H1 (cell line): ENCODE measurements at regions not wholly inside any gene's neighbourhood (a gene's known extent, or its start where the extent isn't known, plus 50 kb on each side); places are given as distances from the start of the nearest gene placed in this dataset.

Experiments used
- CTCF ChIA-PET: fragments of 300-600 bp; sonication (Branson Sonifier 250); formaldehyde crosslinking; loops from one replicate; lab custom pipeline; 2021; ENCODE audit not compliant: partially characterized antibody; lab: Charles Lee
- POLR2A ChIA-PET: fragments of 300-600 bp; sonication (Branson Sonifier 250); formaldehyde crosslinking; loops from one replicate; lab custom pipeline; 2021; ENCODE audit warnings: inconsistent platforms; ENCODE audit not compliant: partially characterized antibody; lab: Charles Lee
- DNase-seq, 2 experiments: peaks; one replicate each; pipeline versions ENCODE4 v3.0.0 to v3.0.0-alpha.2; 2010 to 2022; ENCODE audit warnings: low spot score in 2 of 2, low read depth in 1 of 2, mixed read lengths in 1 of 2
- FAIRE-seq: peaks from 2 replicates; lab custom pipeline; 2011; peaks lifted over from hg19 to GRCh38; lab: Jason Lieb, UNC
- H2AFZ ChIP-seq: 2 replicates; pipeline ENCODE4 v1.8.1; 2012; ENCODE audit warnings: low read length, inconsistent platforms
- H2AK5ac ChIP-seq: 2 replicates; pipeline ENCODE4 v1.6.1; 2013; ENCODE audit warnings: low read depth, low read length
- H2BK120ac ChIP-seq: replicated peaks from 2 replicates; pipeline ENCODE3; 2013; ENCODE audit warnings: low read depth, low read length, inconsistent platforms
- H2BK12ac ChIP-seq: 2 replicates; pipeline ENCODE4 v1.6.1; 2013; ENCODE audit warnings: low read depth, low read length
- H2BK15ac ChIP-seq: 2 replicates; pipeline ENCODE4 v1.6.1; 2013; ENCODE audit warnings: low read length
- H2BK20ac ChIP-seq: 2 replicates; pipeline ENCODE4 v1.6.1; 2013; ENCODE audit warnings: low read length
- H2BK5ac ChIP-seq: 2 replicates; pipeline ENCODE4 v1.6.1; 2013; ENCODE audit warnings: low read depth, low read length
- H3K14ac ChIP-seq: 2 replicates; pipeline ENCODE4 v1.6.1; 2013; ENCODE audit warnings: inconsistent platforms; ENCODE audit not compliant: insufficient read length
- H3K18ac ChIP-seq: 2 replicates; pipeline ENCODE4 v1.6.1; 2013; ENCODE audit warnings: low read length; ENCODE audit errors: extremely low read depth
- H3K23ac ChIP-seq: 2 replicates; pipeline ENCODE4 v1.6.1; 2013; ENCODE audit warnings: inconsistent platforms; ENCODE audit not compliant: insufficient read length
- H3K23me2 ChIP-seq: 2 replicates; pipeline ENCODE4 v1.6.1; 2013; ENCODE audit warnings: low read depth, low read length
- H3K27ac ChIP-seq: 2 replicates; pipeline ENCODE4 v1.6.1; 2011; ENCODE audit warnings: low read depth, low read length, inconsistent platforms
- H3K27me3 ChIP-seq, 4 experiments: replicated peaks in 1 of 4; 1 replicate in 1 of 4; 2 replicates in 3 of 4; pipeline versions ENCODE4 v1.6.1 to v1.8.1; 2011 to 2013; ENCODE audit warnings: low read length in 3 of 4, mild to moderate bottlenecking in 3 of 4, inconsistent platforms in 2 of 4, mixed read lengths in 2 of 4, moderate library complexity in 1 of 4; ENCODE audit not compliant: control insufficient read depth in 3 of 4, insufficient read depth in 3 of 4; ENCODE audit errors: extremely low read depth in 1 of 4
- H3K36me3 ChIP-seq, 4 experiments: 2 replicates each; pipeline versions ENCODE4 v1.6.1 to v1.8.1; 2011 to 2013; ENCODE audit warnings: mild to moderate bottlenecking in 4 of 4, low read length in 3 of 4, moderate library complexity in 2 of 4, control low read depth in 1 of 4, inconsistent platforms in 1 of 4; ENCODE audit not compliant: insufficient read depth in 4 of 4, control insufficient read depth in 2 of 4
- H3K4ac ChIP-seq: replicated peaks from 2 replicates; pipeline ENCODE3; 2013; ENCODE audit warnings: low read length, low read depth, mixed read lengths, inconsistent platforms; ENCODE audit not compliant: insufficient read length
- H3K4me1 ChIP-seq, 4 experiments: replicated peaks in 1 of 4; 1 replicate in 1 of 4; 2 replicates in 3 of 4; pipeline versions ENCODE4 v1.6.1 to v1.8.1; 2011 to 2013; ENCODE audit warnings: low read length in 3 of 4, inconsistent platforms in 2 of 4, mixed read lengths in 1 of 4; ENCODE audit not compliant: insufficient read depth in 4 of 4, control insufficient read depth in 3 of 4
- H3K4me2 ChIP-seq, 2 experiments: 2 replicates each; pipeline versions ENCODE4 v1.6.1 to v1.8.1; 2011 to 2013; ENCODE audit warnings: low read depth in 2 of 2, low read length in 2 of 2, control low read depth in 1 of 2, inconsistent platforms in 1 of 2, mild to moderate bottlenecking in 1 of 2; ENCODE audit not compliant: insufficient read depth in 1 of 2
- H3K4me3 ChIP-seq, 4 experiments: fragments of 200-600, 300-600 bp in 1 of 4; sonication (generic), shearing (Covaris generic), sonication (Bioruptor Twin) in 1 of 4; 2 replicates each; pipeline versions ENCODE4 v1.5.1 to v1.8.1; 2011 to 2016; ENCODE audit warnings: low read length in 4 of 4, low read depth in 3 of 4, control low read depth in 2 of 4, inconsistent platforms in 2 of 4, mild to moderate bottlenecking in 2 of 4, mixed read lengths in 1 of 4, moderate library complexity in 1 of 4; ENCODE audit not compliant: insufficient read depth in 2 of 4; ENCODE audit errors: extremely low read depth in 1 of 4
- H3K56ac ChIP-seq: replicated peaks from 2 replicates; pipeline ENCODE3; 2013; ENCODE audit warnings: low read depth, mild to moderate bottlenecking, mixed read lengths, low read length, inconsistent platforms; ENCODE audit not compliant: insufficient read length
- H3K79me1 ChIP-seq: 2 replicates; pipeline ENCODE4 v1.6.1; 2013; ENCODE audit warnings: low read depth, low read length, control low read depth
- H3K79me2 ChIP-seq, 2 experiments: 2 replicates each; pipeline versions ENCODE4 v1.6.1 to v1.8.1; 2012 to 2013; ENCODE audit warnings: low read length in 2 of 2, mild to moderate bottlenecking in 2 of 2, inconsistent platforms in 1 of 2; ENCODE audit not compliant: insufficient read depth in 2 of 2, control insufficient read depth in 1 of 2
- H3K9ac ChIP-seq, 4 experiments: replicated peaks in 1 of 4; 1 replicate in 1 of 4; 2 replicates in 3 of 4; pipeline versions ENCODE4 v1.6.1 to v1.8.1; 2011 to 2013; ENCODE audit warnings: low read depth in 3 of 4, low read length in 3 of 4, control low read depth in 2 of 4, mild to moderate bottlenecking in 2 of 4, moderate library complexity in 2 of 4, inconsistent platforms in 1 of 4; ENCODE audit errors: extremely low read depth in 1 of 4
- H3K9me3 ChIP-seq, 2 experiments: 2 replicates each; pipeline versions ENCODE4 v1.6.1 to v1.8.1; 2012 to 2013; ENCODE audit warnings: mild to moderate bottlenecking in 2 of 2, moderate library complexity in 2 of 2, control low read depth in 1 of 2, inconsistent platforms in 1 of 2, low read depth in 1 of 2, low read length in 1 of 2, mixed read lengths in 1 of 2; ENCODE audit not compliant: insufficient read depth in 2 of 2
- H4K20me1 ChIP-seq, 2 experiments: replicated peaks in 1 of 2; 2 replicates each; pipeline versions ENCODE3 to v1.8.1; 2011 to 2013; ENCODE audit warnings: inconsistent platforms in 2 of 2, low read length in 2 of 2, mild to moderate bottlenecking in 1 of 2; ENCODE audit not compliant: insufficient read depth in 2 of 2, control insufficient read depth in 1 of 2
- H4K5ac ChIP-seq: 2 replicates; pipeline ENCODE4 v1.6.1; 2013; ENCODE audit warnings: low read length, low read depth, mixed read lengths, inconsistent platforms; ENCODE audit not compliant: insufficient read length
- H4K8ac ChIP-seq: 2 replicates; pipeline ENCODE4 v1.8.0; 2013; ENCODE audit warnings: mild to moderate bottlenecking, moderate library complexity, low read length, inconsistent platforms; ENCODE audit not compliant: insufficient read depth; ENCODE audit errors: extremely low read depth
- H4K91ac ChIP-seq: replicated peaks from 2 replicates; pipeline ENCODE3; 2013; ENCODE audit warnings: low read length, mixed read lengths, inconsistent platforms; ENCODE audit not compliant: insufficient read length
- CHD1 ChIP-seq: IDR thresholded peaks from 2 replicates; pipeline ENCODE4 v1.6.1; 2012; ENCODE audit warnings: low read depth, low read length, improper control_type of control experiment
- HDAC6 ChIP-seq: IDR thresholded peaks from one replicate; pipeline ENCODE4 v1.7.1; 2012; ENCODE audit warnings: low read depth, mild to moderate bottlenecking, inconsistent platforms, low read length, moderate library complexity
- NANOG ChIP-seq: IDR thresholded peaks from 2 replicates; pipeline ENCODE4 v1.6.1; 2011; ENCODE audit warnings: low read length, low read depth, mild to moderate bottlenecking, inconsistent platforms; ENCODE audit not compliant: insufficient read depth, poor library complexity, severe bottlenecking
- NRF1 ChIP-seq: IDR thresholded peaks from 2 replicates; pipeline ENCODE4 v1.6.1; 2011; ENCODE audit warnings: mild to moderate bottlenecking, low read depth, low read length, improper control_type of control experiment
- SP1 ChIP-seq: IDR thresholded peaks from 2 replicates; pipeline ENCODE4 v1.6.1; 2011; ENCODE audit warnings: low read depth, low read length
- TCF12 ChIP-seq: IDR thresholded peaks from 2 replicates; pipeline ENCODE4 v1.6.1; 2011; ENCODE audit warnings: low read depth, mild to moderate bottlenecking, low read length
- ZNF274 ChIP-seq: IDR thresholded peaks from 2 replicates; pipeline ENCODE4 v1.7.0; 2012; ENCODE audit warnings: low read length, borderline replicate concordance; ENCODE audit errors: extremely low read depth
- WGBS, 2 experiments: shearing (Covaris generic) in 1 of 2; methylation state at CpG; one replicate each; pipeline versions ENCODE4 v1.1.6 to v1.1.7; 2013 to 2015; ENCODE audit warnings: low lambda C conversion rate in 2 of 2, mixed read lengths in 2 of 2, inconsistent platforms in 1 of 2, low coverage in 1 of 2, missing lambda C conversion rate in 1 of 2; ENCODE audit not compliant: insufficient replicate concordance in 2 of 2, insufficient coverage in 1 of 2, insufficient read length in 1 of 2; ENCODE audit errors: extremely low coverage in 1 of 2, missing lambda C conversion rate in 1 of 2; 5-methylcytosine and 5-hydroxymethylcytosine counted together

- no peak overlapping the region for H4K8ac ChIP-seq
- H3K4me2 ChIP-seq: no peak overlapping the region
- H3K14ac ChIP-seq: no peak overlapping the region
- ChIA-PET POLR2A (no interaction called here), CTCF (no interaction called here)
- no peak overlapping the region for H3K56ac ChIP-seq
- no peaks in the 10 kb centered on the region for H4K20me1 ChIP-seq
- no peak overlapping the region for H4K5ac ChIP-seq
- H3K23me2 ChIP-seq: no peaks in the 10 kb centered on the region
- no peaks in the 10 kb centered on the region for H3K4me1 ChIP-seq
- WGBS, 2 experiments: 89% methylated on average over 1 of the region's 1 CpG; no CpG with 5 or more reads in 1 of the 2 experiments
- no peak overlapping the region for H3K23ac ChIP-seq
- H2BK20ac ChIP-seq: no peak overlapping the region
- H2BK5ac ChIP-seq: no peak overlapping the region
- H3K27ac ChIP-seq: no peak overlapping the region
- TF ChIP-seq TCF12 (no peak), NANOG (no peak), SP1 (no peak), CHD1 (no peak), HDAC6 (no peak), ZNF274 (no peak), NRF1 (no peak)
- no peaks in the 10 kb centered on the region for H3K9me3 ChIP-seq
- no peak for DNase-seq
- no peak overlapping the region for H3K9ac ChIP-seq
- no peak overlapping the region for H2BK120ac ChIP-seq
- no peak for FAIRE-seq
- no peaks in the 10 kb centered on the region for H3K79me2 ChIP-seq
- H3K79me1 ChIP-seq: no peaks in the 10 kb centered on the region
- no peaks in the 10 kb centered on the region for H3K27me3 ChIP-seq
- H2AFZ ChIP-seq: no peak overlapping the region
- no peaks in the 10 kb centered on the region for H3K36me3 ChIP-seq
- H2AK5ac ChIP-seq: no peak overlapping the region
- no peak overlapping the region for H3K4me3 ChIP-seq
- no peak overlapping the region for H3K4ac ChIP-seq
- H4K91ac ChIP-seq: no peak overlapping the region
- H2BK12ac ChIP-seq: no peak overlapping the region
- no peak overlapping the region for H2BK15ac ChIP-seq
- H3K18ac ChIP-seq: no peak overlapping the region
These were observed 456.9 kb upstream of the TNP1 start for GRCh38 chr2:217316743-217317142.
